ENCODE measurements at regions not wholly inside any gene's neighbourhood (a gene's known extent, or its start where the extent isn't known, plus 50 kb on each side); places are given as distances from the start of the nearest gene placed in this dataset.

DNA sequence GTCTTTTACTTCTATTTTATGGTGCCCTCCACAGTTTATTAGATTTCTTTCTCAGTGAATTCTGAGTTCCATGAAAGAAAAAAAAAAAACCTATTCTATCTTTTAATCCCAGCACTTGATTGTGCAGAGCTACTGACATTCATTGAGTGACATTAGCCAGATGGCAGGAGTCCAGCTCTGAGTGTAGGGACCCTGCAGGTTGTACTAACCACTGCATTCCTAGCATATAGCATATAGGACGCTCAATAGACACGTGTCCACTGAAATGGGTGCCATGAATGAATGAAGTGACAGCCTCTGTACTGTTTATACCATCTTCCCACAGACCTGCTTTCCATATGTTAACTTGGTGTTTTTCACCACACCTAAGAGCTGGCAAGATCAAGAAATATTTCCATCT, 206.3 kb downstream of the RAP2A start:
- Histone ChIP-seq H3K4me1 (ENCODE audit: control insufficient read depth, insufficient read depth, low read length) (no peaks in the 10 kb centered on the region), H3K9ac (ENCODE audit: low read length) (no peak overlapping the region), H3K4me3 (ENCODE audit: low read length) (no peak overlapping the region), H3K9me3 (ENCODE audit: control insufficient read depth, low read length) (no peaks in the 10 kb centered on the region), H3K36me3 (ENCODE audit: control insufficient read depth, insufficient read depth, low read length) (no peaks in the 10 kb centered on the region), H3K27me3 (ENCODE audit: control insufficient read depth, insufficient read depth, low read length) (no peaks in the 10 kb centered on the region)

GRCh38 chr13:97648171-97648880, 214.4 kb downstream of the RAP2A start:
- Histone ChIP-seq H3K4me3 (ENCODE audit: low read length) (no peak overlapping the region), H3K9ac (ENCODE audit: low read length) (no peak overlapping the region), H3K36me3 (ENCODE audit: control insufficient read depth, insufficient read depth, low read length) (no peaks in the 10 kb centered on the region), H3K4me1 (ENCODE audit: control insufficient read depth, insufficient read depth, low read length) (no peaks in the 10 kb centered on the region), H3K9me3 (ENCODE audit: control insufficient read depth, low read length) (no peaks in the 10 kb centered on the region), H3K27me3 (ENCODE audit: control insufficient read depth, insufficient read depth, low read length) (no peaks in the 10 kb centered on the region)

GRCh38 chr13:97648881-97649224, 214.9 kb downstream of the RAP2A start:
- no peak overlapping the region for H3K9ac ChIP-seq (ENCODE audit: low read length)
- H3K27me3 ChIP-seq (ENCODE audit: control insufficient read depth, insufficient read depth, low read length): no peaks in the 10 kb centered on the region
- H3K9me3 ChIP-seq (ENCODE audit: control insufficient read depth, low read length): no peaks in the 10 kb centered on the region
- no peaks in the 10 kb centered on the region for H3K4me1 ChIP-seq (ENCODE audit: control insufficient read depth, insufficient read depth, low read length)
- H3K36me3 ChIP-seq (ENCODE audit: control insufficient read depth, insufficient read depth, low read length): no peaks in the 10 kb centered on the region
- H3K4me3 ChIP-seq (ENCODE audit: low read length): no peak overlapping the region

DNA sequence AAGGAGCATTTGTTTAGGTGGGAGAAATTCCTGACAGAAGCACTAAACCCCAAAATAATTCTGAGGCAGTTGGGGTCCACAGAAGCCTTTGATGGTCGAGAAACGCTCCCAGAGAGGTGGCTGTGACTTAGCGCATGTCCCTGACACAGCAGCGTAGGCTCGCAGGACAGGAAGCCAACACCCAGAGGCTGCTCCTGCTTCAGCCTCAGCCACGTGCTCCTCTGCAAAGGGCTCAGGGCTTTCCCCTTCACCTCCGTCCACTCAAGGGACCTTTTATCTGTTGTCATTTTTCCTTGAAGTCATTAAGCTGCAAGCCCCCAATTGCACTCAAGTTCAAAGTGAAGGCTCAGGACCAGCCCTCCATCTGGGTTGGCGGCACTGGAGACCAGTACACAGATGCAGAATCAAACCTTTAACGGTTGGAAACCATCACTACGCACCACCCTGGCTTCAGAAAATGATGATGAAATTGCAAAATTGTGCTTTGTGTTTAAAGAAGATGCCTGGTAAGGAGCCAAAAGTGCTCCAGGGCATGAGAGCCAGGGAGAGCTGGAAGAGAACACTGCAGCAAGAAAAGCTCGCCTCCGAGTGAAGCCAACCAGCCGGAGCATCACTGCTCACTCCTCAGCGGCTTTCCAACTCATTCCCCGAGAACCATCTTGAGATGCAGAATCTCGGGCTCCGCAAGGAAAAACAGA, 219.6 kb downstream of the RAP2A start:
- Histone ChIP-seq H3K9ac (ENCODE audit: low read length) (no peak overlapping the region), H3K27me3 (ENCODE audit: control insufficient read depth, insufficient read depth, low read length) (peaks cover 3% of the 10 kb centered on the region)

DNA sequence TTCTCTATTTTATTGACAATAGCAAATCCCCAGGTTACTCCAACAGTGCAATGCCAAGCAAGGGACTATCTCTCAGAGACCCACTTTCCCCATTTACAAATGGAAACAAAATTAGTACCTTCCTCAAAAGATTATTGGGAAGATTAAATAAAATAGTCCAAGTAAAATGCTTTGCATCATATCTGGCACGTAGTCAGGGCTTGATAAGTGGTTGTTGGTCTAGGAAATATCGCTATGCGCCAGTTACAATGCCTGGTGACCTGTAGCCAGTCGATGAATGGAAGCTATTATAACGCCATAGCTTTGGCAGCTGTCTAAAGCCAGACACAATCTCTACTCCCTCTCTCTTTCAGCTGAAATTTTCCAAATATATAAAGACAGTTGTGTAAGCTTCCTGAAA, 220.3 kb downstream of the RAP2A start:
- H3K36me3 ChIP-seq (ENCODE audit: control insufficient read depth, insufficient read depth, low read length): no peaks in the 10 kb centered on the region
- H3K27me3 ChIP-seq (ENCODE audit: control insufficient read depth, insufficient read depth, low read length): peaks cover 3% of the 10 kb centered on the region
- no peak overlapping the region for H3K4me3 ChIP-seq (ENCODE audit: low read length)
- no peaks in the 10 kb centered on the region for H3K4me1 ChIP-seq (ENCODE audit: control insufficient read depth, insufficient read depth, low read length)
- H3K9ac ChIP-seq (ENCODE audit: low read length): no peak overlapping the region
- H3K9me3 ChIP-seq (ENCODE audit: control insufficient read depth, low read length): no peaks in the 10 kb centered on the region

More for the DNA sequence above, 219.6 kb downstream of the RAP2A start:
- Histone ChIP-seq H3K4me1 (ENCODE audit: control insufficient read depth, insufficient read depth, low read length) (no peaks in the 10 kb centered on the region), H3K36me3 (ENCODE audit: control insufficient read depth, insufficient read depth, low read length) (no peaks in the 10 kb centered on the region), H3K9me3 (ENCODE audit: control insufficient read depth, low read length) (no peaks in the 10 kb centered on the region), H3K4me3 (ENCODE audit: low read length) (no peak overlapping the region)

- no peak overlapping the region for H3K9ac ChIP-seq (ENCODE audit: low read length)
- no peak overlapping the region for H3K4me3 ChIP-seq (ENCODE audit: low read length)
- no peaks in the 10 kb centered on the region for H3K9me3 ChIP-seq (ENCODE audit: control insufficient read depth, low read length)
- peaks cover 3% of the 10 kb centered on the region for H3K27me3 ChIP-seq (ENCODE audit: control insufficient read depth, insufficient read depth, low read length)
- H3K36me3 ChIP-seq (ENCODE audit: control insufficient read depth, insufficient read depth, low read length): no peaks in the 10 kb centered on the region
- no peaks in the 10 kb centered on the region for H3K4me1 ChIP-seq (ENCODE audit: control insufficient read depth, insufficient read depth, low read length)
Measured at GRCh38 chr13:97658556-97658955, 224.6 kb downstream of the RAP2A start.

- H3K9me3 ChIP-seq (ENCODE audit: control insufficient read depth, low read length): no peaks in the 10 kb centered on the region
- H3K27me3 ChIP-seq (ENCODE audit: control insufficient read depth, insufficient read depth, low read length): peaks cover 3% of the 10 kb centered on the region
- H3K9ac ChIP-seq (ENCODE audit: low read length): no peak overlapping the region
- no peak overlapping the region for H3K4me3 ChIP-seq (ENCODE audit: low read length)
- H3K4me1 ChIP-seq (ENCODE audit: control insufficient read depth, insufficient read depth, low read length): no peaks in the 10 kb centered on the region
- H3K36me3 ChIP-seq (ENCODE audit: control insufficient read depth, insufficient read depth, low read length): no peaks in the 10 kb centered on the region
Measured at GRCh38 chr13:97659602-97660001, 225.6 kb downstream of the RAP2A start.

GRCh38 chr13:97660594-97661260, 226.8 kb downstream of the RAP2A start:
- Histone ChIP-seq H3K9me3 (ENCODE audit: control insufficient read depth, low read length) (no peaks in the 10 kb centered on the region), H3K36me3 (ENCODE audit: control insufficient read depth, insufficient read depth, low read length) (no peaks in the 10 kb centered on the region), H3K27me3 (ENCODE audit: control insufficient read depth, insufficient read depth, low read length) (peaks cover 3% of the 10 kb centered on the region), H3K9ac (ENCODE audit: low read length) (no peak overlapping the region), H3K4me1 (ENCODE audit: control insufficient read depth, insufficient read depth, low read length) (no peaks in the 10 kb centered on the region), H3K4me3 (ENCODE audit: low read length) (no peak overlapping the region)

DNA sequence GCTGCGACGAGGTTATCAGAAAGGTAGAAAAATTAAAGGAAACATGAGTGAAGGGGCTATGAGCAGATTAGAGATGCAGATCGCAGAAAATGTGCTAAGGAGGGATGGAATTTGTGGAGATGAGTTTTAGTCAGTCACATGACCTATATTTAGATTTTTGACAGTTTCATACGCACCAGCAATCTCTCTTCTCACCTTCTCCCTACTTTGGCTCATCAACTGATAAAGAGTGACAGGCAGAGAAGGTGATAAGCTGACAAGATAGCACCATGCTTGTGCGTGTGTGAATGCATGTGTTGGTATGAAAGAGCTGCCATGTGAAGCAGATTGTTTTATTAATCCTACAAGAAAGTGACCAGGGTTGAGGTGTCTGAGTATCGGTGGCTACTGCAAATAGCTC, 252.6 kb downstream of the RAP2A start:
- H3K36me3 ChIP-seq (ENCODE audit: control insufficient read depth, insufficient read depth, low read length): no peaks in the 10 kb centered on the region
- no peak overlapping the region for H3K4me3 ChIP-seq (ENCODE audit: low read length)
- no peaks in the 10 kb centered on the region for H3K4me1 ChIP-seq (ENCODE audit: control insufficient read depth, insufficient read depth, low read length)
- H3K9me3 ChIP-seq (ENCODE audit: control insufficient read depth, low read length): no peaks in the 10 kb centered on the region
- H3K27me3 ChIP-seq (ENCODE audit: control insufficient read depth, insufficient read depth, low read length): no peaks in the 10 kb centered on the region
- no peak overlapping the region for H3K9ac ChIP-seq (ENCODE audit: low read length)

DNA sequence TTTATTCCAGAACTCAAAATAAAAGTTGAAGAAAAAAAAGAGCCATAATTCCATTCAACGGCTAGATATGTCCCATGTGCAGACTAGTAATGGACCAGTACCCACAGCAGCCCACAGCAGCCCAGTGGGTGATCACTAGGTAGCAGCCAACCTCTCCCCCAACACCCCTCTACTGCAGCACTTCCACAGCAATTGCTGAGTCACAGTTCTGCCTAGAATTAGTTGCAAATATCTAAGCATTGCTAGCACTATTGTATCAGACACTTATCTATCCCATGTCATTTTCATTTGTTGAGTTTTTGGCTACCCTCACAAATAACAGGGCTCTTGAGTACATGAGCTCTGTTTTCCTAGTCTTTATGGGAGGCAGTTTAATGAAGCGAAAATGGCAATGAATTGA, 258.7 kb downstream of the RAP2A start:
- Histone ChIP-seq H3K36me3 (ENCODE audit: control insufficient read depth, insufficient read depth, low read length) (no peaks in the 10 kb centered on the region), H3K4me1 (ENCODE audit: control insufficient read depth, insufficient read depth, low read length) (no peaks in the 10 kb centered on the region), H3K4me3 (ENCODE audit: low read length) (no peak overlapping the region), H3K27me3 (ENCODE audit: control insufficient read depth, insufficient read depth, low read length) (no peaks in the 10 kb centered on the region), H3K9ac (ENCODE audit: low read length) (no peak overlapping the region), H3K9me3 (ENCODE audit: control insufficient read depth, low read length) (no peaks in the 10 kb centered on the region)

DNA sequence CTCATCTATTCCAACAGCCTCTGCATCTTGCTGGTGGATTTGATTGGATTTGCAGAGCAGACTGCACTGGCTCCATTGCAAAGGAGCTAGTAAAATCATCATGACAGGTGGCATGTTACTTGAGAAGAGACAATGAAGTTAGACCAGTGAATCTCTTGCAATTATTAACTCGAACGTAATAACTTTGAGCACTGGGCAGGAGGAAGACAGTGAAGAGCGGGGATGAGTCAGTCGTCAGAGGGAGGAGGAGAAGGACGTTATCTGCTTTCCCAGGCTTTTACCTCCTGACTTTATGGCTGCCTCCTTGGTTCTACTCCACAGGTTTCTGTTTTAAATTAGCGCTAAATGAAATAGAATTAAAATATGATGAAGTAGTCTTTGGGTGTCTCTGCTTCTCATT, 257.8 kb upstream of the IPO5 start:
- no peaks in the 10 kb centered on the region for H3K36me3 ChIP-seq (ENCODE audit: control insufficient read depth, insufficient read depth, low read length)
- H3K9ac ChIP-seq (ENCODE audit: low read length): no peak overlapping the region
- H3K9me3 ChIP-seq (ENCODE audit: control insufficient read depth, low read length): no peaks in the 10 kb centered on the region
- no peak overlapping the region for H3K4me3 ChIP-seq (ENCODE audit: low read length)
- H3K4me1 ChIP-seq (ENCODE audit: control insufficient read depth, insufficient read depth, low read length): no peaks in the 10 kb centered on the region
- H3K27me3 ChIP-seq (ENCODE audit: control insufficient read depth, insufficient read depth, low read length): no peaks in the 10 kb centered on the region

- H3K27me3 ChIP-seq (ENCODE audit: control insufficient read depth, insufficient read depth, low read length): no peaks in the 10 kb centered on the region
- H3K36me3 ChIP-seq (ENCODE audit: control insufficient read depth, insufficient read depth, low read length): no peaks in the 10 kb centered on the region
- H3K9ac ChIP-seq (ENCODE audit: low read length): no peak overlapping the region
- H3K4me3 ChIP-seq (ENCODE audit: low read length): no peak overlapping the region
- H3K9me3 ChIP-seq (ENCODE audit: control insufficient read depth, low read length): no peaks in the 10 kb centered on the region
- no peaks in the 10 kb centered on the region for H3K4me1 ChIP-seq (ENCODE audit: control insufficient read depth, insufficient read depth, low read length)
Measured at GRCh38 chr13:97696921-97697320, 256.6 kb upstream of the IPO5 start.

Measured in mucosa of stomach (tissue), 1 donor.